HL-60 (cell line): ENCODE measurements at regions not wholly inside any gene's neighbourhood (a gene's known extent, or its start where the extent isn't known, plus 50 kb on each side); places are given as distances from the start of the nearest gene placed in this dataset.

Source experiments
- CTCF ChIP-seq: IDR thresholded peaks from one replicate; pipeline ENCODE4 v1.5.1; 2011; ENCODE audit warnings: low read length, control low read depth, inconsistent platforms; ENCODE audit not compliant: insufficient read depth
- GABPA ChIP-seq: IDR thresholded peaks from 2 replicates; pipeline ENCODE4 v1.6.1; 2012; ENCODE audit warnings: low read depth
- POLR2AphosphoS5 ChIP-seq: IDR thresholded peaks from 2 replicates; pipeline ENCODE4 v1.6.1; 2012; ENCODE audit warnings: low read depth
- REST ChIP-seq: IDR thresholded peaks from 2 replicates; pipeline ENCODE4 v1.6.1; 2012; ENCODE audit warnings: low read depth; ENCODE audit not compliant: insufficient replicate concordance

- TF ChIP-seq CTCF (no peak), REST (no peak), GABPA (no peak), POLR2AphosphoS5 (no peak)
Observed at GRCh38 chr5:74054139-74054538, 428.1 kb downstream of the ARHGEF28 start.
